Stimulated activated naive B cell treated with anti-CD40 and anti-IgM and Interleukin-4, amounts not matched to agents 10 μg/mL and 1 μg/mL and 100 μg/mL, for 72 hours (primary cell): ENCODE measurements at regions not wholly inside any gene's neighbourhood (a gene's known extent, or its start where the extent isn't known, plus 50 kb on each side); places are given as distances from the start of the nearest gene placed in this dataset.
"Not testable (repeated sequence)": the region's sequence is repeated elsewhere in the genome, so short reads cannot be mapped to it uniquely, and the experiment has no call there.

ENCODE experiments used
- ATAC-seq, 2 donors: fragments of 150-1000 bp; cut with Tn5 transposase; replicated peaks; 2 replicates each; pipeline ENCODE4 v1.10.0; 2021; ENCODE audit warnings: moderate library complexity in 1 of 2
- DNase-seq: peaks from one replicate; pipeline ENCODE4 v3.0.0; 2021
- H3K27ac Mint-ChIP-seq: one replicate; pipeline ENCODE4 v1.8.0; 2022; ENCODE audit warnings: mild to moderate bottlenecking, mixed read lengths
- H3K27me3 Mint-ChIP-seq, 2 donors: one replicate each; pipeline ENCODE4 v1.8.0; 2022; ENCODE audit warnings: mixed read lengths in 2 of 2
- H3K36me3 Mint-ChIP-seq, 2 donors: one replicate each; pipeline ENCODE4 v1.8.0; 2022; ENCODE audit warnings: mixed read lengths in 2 of 2, mild to moderate bottlenecking in 1 of 2
- H3K4me1 Mint-ChIP-seq, 2 donors: one replicate each; pipeline ENCODE4 v1.8.0; 2022; ENCODE audit warnings: mixed read lengths in 2 of 2, mild to moderate bottlenecking in 1 of 2
- H3K4me3 Mint-ChIP-seq, 2 donors: one replicate each; pipeline ENCODE4 v1.8.0; 2022; ENCODE audit warnings: mild to moderate bottlenecking in 2 of 2, mixed read lengths in 2 of 2, moderate library complexity in 1 of 2
- H3K9me3 Mint-ChIP-seq, 2 donors: one replicate each; pipeline ENCODE4 v1.8.0; 2022; ENCODE audit warnings: mixed read lengths in 2 of 2, mild to moderate bottlenecking in 1 of 2

- Mint-ChIP-seq H3K9me3 (no peaks in the 10 kb centered on the region), H3K4me1 (peaks cover 6% of the 10 kb centered on the region in 2 donors), H3K36me3 (no peaks in the 10 kb centered on the region), H3K4me3 (no peak overlapping the region), H3K27me3 (peaks cover 30 to 35% of the 10 kb centered on the region in 2 donors), H3K27ac (no peak overlapping the region)
- ATAC-seq (no peak), DNase-seq (no peak)
Observed at GRCh38 chrX:125205918-125206665, 113.6 kb upstream of the TEX13C start.

GRCh38 chrX:125210146-125210545, 109.5 kb upstream of the TEX13C start:
- H3K36me3 Mint-ChIP-seq: no peaks in the 10 kb centered on the region
- H3K9me3 Mint-ChIP-seq: peaks cover 0 to 3% of the 10 kb centered on the region in 2 donors
- H3K27ac Mint-ChIP-seq: no peak overlapping the region
- DNase-seq (no peak), ATAC-seq (no peak)
- H3K4me3 Mint-ChIP-seq: no peak overlapping the region
- peaks cover 10 to 14% of the 10 kb centered on the region in 2 donors for H3K27me3 Mint-ChIP-seq
- peaks cover 2 to 6% of the 10 kb centered on the region in 2 donors for H3K4me1 Mint-ChIP-seq

DNA sequence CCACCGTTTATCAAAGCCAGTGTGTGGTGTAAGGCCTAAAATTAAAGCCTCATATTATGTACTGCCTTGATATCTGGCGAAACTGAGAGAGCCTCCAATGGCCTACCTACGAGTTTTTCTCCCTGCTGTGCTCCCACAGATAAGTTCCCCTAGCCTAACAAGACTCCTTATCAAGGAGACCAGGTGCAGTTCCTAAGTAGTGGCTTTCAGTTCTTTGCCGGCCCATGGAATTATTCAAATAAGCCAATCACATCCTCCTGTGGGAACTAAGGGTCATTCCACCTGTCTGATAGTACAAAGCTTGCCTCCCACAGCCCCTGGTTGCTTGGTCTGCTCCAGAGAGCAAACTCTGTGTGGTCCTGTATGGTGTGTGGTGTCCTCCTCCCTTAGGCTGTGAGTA, 99.8 kb upstream of the TEX13C start:
- H3K36me3 Mint-ChIP-seq: no peaks in the 10 kb centered on the region
- DNase-seq (no peak), ATAC-seq (no peak)
- H3K27ac Mint-ChIP-seq: no peak overlapping the region
- peaks cover 0 to 3% of the 10 kb centered on the region in 2 donors for H3K9me3 Mint-ChIP-seq
- no peaks in the 10 kb centered on the region for H3K27me3 Mint-ChIP-seq
- no peaks in the 10 kb centered on the region for H3K4me1 Mint-ChIP-seq
- H3K4me3 Mint-ChIP-seq: no peak overlapping the region

DNA sequence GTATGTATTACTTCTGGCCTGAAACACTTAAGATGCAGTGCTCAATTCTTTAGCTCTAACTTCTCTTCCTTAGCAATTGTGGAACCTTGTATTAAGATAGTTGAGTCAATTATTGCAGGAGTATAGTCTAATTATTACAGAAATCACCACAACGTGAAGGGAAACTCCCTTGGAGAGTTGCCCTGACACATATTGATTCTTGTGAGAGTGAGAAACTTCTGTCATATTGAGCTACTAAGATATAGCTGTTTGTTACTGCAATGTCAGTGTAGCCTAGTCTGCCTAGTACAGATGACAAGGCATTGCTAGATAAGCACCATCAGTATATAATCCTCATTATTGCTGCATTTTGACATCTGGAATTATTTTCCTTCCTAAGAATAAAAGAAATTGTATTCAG, 82.7 kb upstream of the TEX13C start:
- no peaks in the 10 kb centered on the region for H3K9me3 Mint-ChIP-seq
- ATAC-seq: no peak
- no peaks in the 10 kb centered on the region for H3K36me3 Mint-ChIP-seq
- no peak for DNase-seq
- H3K27ac Mint-ChIP-seq: no peak overlapping the region
- H3K27me3 Mint-ChIP-seq: no peaks in the 10 kb centered on the region
- no peaks in the 10 kb centered on the region for H3K4me1 Mint-ChIP-seq
- no peak overlapping the region for H3K4me3 Mint-ChIP-seq

GRCh38 chrX:125248931-125249330, 70.7 kb upstream of the TEX13C start:
- no peak overlapping the region for H3K27ac Mint-ChIP-seq
- no peaks in the 10 kb centered on the region for H3K27me3 Mint-ChIP-seq
- no peak for DNase-seq
- H3K36me3 Mint-ChIP-seq: no peaks in the 10 kb centered on the region
- ATAC-seq: no peak
- H3K4me1 Mint-ChIP-seq: no peaks in the 10 kb centered on the region
- H3K9me3 Mint-ChIP-seq: peaks cover 1 to 7% of the 10 kb centered on the region in 2 donors
- no peak overlapping the region for H3K4me3 Mint-ChIP-seq

GRCh38 chrX:125255759-125256158, 63.9 kb upstream of the TEX13C start:
- H3K27ac Mint-ChIP-seq, DNase-seq, H3K4me3 Mint-ChIP-seq, H3K27me3 Mint-ChIP-seq, ATAC-seq, H3K36me3 Mint-ChIP-seq, H3K4me1 Mint-ChIP-seq, H3K9me3 Mint-ChIP-seq: not testable (repeated sequence)

- ATAC-seq (no peak), DNase-seq (no peak)
- Mint-ChIP-seq H3K4me1 (no peaks in the 10 kb centered on the region), H3K36me3 (peaks cover 0 to 2% of the 10 kb centered on the region in 2 donors), H3K27me3 (no peaks in the 10 kb centered on the region), H3K27ac (no peak overlapping the region), H3K9me3 (peaks cover 8 to 19% of the 10 kb centered on the region in 2 donors), H3K4me3 (no peak overlapping the region)
Observed at GRCh38 chrX:125262836-125263235, 56.8 kb upstream of the TEX13C start.

DNA sequence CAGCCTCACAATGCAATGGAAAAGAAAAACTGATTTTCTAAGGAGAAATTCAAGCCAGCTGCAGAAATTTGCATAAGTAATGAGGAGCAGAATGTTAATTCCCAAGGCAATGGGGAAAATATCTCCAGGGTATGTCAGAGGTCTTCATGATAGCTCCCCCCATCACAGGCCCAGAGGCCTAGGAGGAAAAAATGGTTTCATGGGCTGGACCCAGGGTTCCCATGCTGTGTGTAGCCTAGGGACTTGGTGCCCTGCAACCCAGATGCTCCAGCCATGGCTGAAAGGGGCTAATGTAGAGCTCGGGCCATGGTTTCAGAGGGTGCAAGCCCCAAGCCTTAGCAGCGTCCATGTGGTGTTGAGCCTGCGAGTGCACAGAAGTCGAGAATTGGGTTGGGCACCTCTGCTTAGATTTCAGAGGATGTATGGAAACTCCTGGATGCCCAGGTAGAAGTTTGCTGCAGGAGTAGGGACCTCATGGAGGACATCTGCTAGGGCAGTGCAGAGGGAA, 53.5 kb upstream of the TEX13C start:
- Mint-ChIP-seq H3K27me3 (no peaks in the 10 kb centered on the region), H3K4me1 (no peaks in the 10 kb centered on the region), H3K27ac (no peak overlapping the region), H3K36me3 (peaks cover 0 to 2% of the 10 kb centered on the region in 2 donors), H3K9me3 (peaks cover 8 to 19% of the 10 kb centered on the region in 2 donors), H3K4me3 (no peak overlapping the region)
- ATAC-seq (no peak), DNase-seq (no peak)
